Colonic mucosa (tissue), 4 donors: ENCODE measurements at regions not wholly inside any gene's neighbourhood (a gene's known extent, or its start where the extent isn't known, plus 50 kb on each side); places are given as distances from the start of the nearest gene placed in this dataset.

ENCODE experiments used
- DNase-seq: peaks from one replicate; pipeline ENCODE4 v3.0.0-alpha.2; 2020
- H3K27ac ChIP-seq: fragments of 200-600 bp; one replicate; pipeline ENCODE4 v1.8.0; 2021
- H3K27me3 ChIP-seq: fragments of 200-600 bp; one replicate; pipeline ENCODE4 v1.8.0; 2021
- H3K36me3 ChIP-seq: fragments of 200-600 bp; one replicate; pipeline ENCODE4 v1.8.0; 2021
- H3K4me1 ChIP-seq: fragments of 200-600 bp; one replicate; pipeline ENCODE4 v1.8.0; 2021; ENCODE audit warnings: mild to moderate bottlenecking
- H3K4me3 ChIP-seq: fragments of 200-600 bp; one replicate; pipeline ENCODE4 v1.8.0; 2021
- H3K9ac ChIP-seq, 2 donors: one replicate each; pipeline ENCODE4 v1.7.0; 2013; ENCODE audit warnings: control low read depth in 2 of 2, low read depth in 2 of 2, low read length in 2 of 2
- H3K9me3 ChIP-seq: fragments of 200-600 bp; one replicate; pipeline ENCODE4 v1.8.0; 2021
- intact Hi-C: fragments of 100-400 bp; cut with DNase I; formaldehyde crosslinking; loops from one replicate; pipeline ENCODE4 v1.14.1; 2022
- TF ChIP-seq, protein P1 (sequence below): fragments of 200-600 bp; IDR thresholded peaks from one replicate; pipeline ENCODE4 v1.8.0; 2022; ENCODE audit warnings: antibody characterized with exemption, mild to moderate bottlenecking
- donor health status: healthy.
- donor health status: DM: no; HTN: no; CAD: no.
- donor health status: DM: no; HTN: no; CAD: no.

DNA sequence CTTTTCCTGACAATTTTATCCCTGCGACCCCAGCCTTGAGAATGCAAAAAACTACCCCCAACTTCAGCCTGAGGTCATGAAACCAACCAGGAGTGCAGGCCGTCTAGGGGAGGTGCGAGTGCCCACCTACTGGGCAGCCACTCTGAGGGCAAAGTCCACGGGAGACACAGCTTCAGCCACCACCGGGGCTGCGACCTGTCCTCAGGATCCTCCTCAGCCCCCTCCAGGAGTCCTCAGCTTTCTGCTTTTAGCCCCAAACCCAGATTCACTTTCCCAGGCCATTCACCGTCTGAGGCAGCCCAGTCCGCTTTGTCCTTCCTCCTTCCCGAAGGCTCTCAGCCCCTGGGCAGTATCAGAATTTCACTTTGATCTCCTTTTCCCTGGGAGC, 210.2 kb upstream of the TNP1 start:
- no peak overlapping the region for H3K27ac ChIP-seq
- intact Hi-C loops = no loop called here
- H3K9me3 ChIP-seq = no peaks in the 10 kb centered on the region
- H3K27me3 ChIP-seq = no peaks in the 10 kb centered on the region
- TF ChIP-seq, protein P1, sequence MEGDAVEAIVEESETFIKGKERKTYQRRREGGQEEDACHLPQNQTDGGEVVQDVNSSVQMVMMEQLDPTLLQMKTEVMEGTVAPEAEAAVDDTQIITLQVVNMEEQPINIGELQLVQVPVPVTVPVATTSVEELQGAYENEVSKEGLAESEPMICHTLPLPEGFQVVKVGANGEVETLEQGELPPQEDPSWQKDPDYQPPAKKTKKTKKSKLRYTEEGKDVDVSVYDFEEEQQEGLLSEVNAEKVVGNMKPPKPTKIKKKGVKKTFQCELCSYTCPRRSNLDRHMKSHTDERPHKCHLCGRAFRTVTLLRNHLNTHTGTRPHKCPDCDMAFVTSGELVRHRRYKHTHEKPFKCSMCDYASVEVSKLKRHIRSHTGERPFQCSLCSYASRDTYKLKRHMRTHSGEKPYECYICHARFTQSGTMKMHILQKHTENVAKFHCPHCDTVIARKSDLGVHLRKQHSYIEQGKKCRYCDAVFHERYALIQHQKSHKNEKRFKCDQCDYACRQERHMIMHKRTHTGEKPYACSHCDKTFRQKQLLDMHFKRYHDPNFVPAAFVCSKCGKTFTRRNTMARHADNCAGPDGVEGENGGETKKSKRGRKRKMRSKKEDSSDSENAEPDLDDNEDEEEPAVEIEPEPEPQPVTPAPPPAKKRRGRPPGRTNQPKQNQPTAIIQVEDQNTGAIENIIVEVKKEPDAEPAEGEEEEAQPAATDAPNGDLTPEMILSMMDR = no peak
- no peak for DNase-seq
- no peaks in the 10 kb centered on the region for H3K4me1 ChIP-seq
- H3K36me3 ChIP-seq = no peaks in the 10 kb centered on the region
- no peak overlapping the region for H3K4me3 ChIP-seq
- no peak overlapping the region for H3K9ac ChIP-seq

GRCh38 chr2:217069263-217070042, 209.6 kb upstream of the TNP1 start:
- Histone ChIP-seq H3K4me3 (no peak overlapping the region), H3K27me3 (no peaks in the 10 kb centered on the region), H3K9ac (no peak overlapping the region), H3K36me3 (no peaks in the 10 kb centered on the region), H3K4me1 (no peaks in the 10 kb centered on the region), H3K27ac (no peak overlapping the region), H3K9me3 (no peaks in the 10 kb centered on the region)
- TF ChIP-seq, protein P1 = no peak
- no peak for DNase-seq
- intact Hi-C loops = no loop called here

GRCh38 chr2:217068677-217069250, 208.9 kb upstream of the TNP1 start:
- no peak for DNase-seq
- H3K27me3 ChIP-seq = no peaks in the 10 kb centered on the region
- H3K4me1 ChIP-seq = no peaks in the 10 kb centered on the region
- no peaks in the 10 kb centered on the region for H3K36me3 ChIP-seq
- H3K9ac ChIP-seq = no peak overlapping the region
- TF ChIP-seq, protein P1 = no peak
- intact Hi-C loops = no loop called here
- no peaks in the 10 kb centered on the region for H3K9me3 ChIP-seq
- H3K4me3 ChIP-seq = no peak overlapping the region
- H3K27ac ChIP-seq = no peak overlapping the region

GRCh38 chr2:217067787-217068186, 207.9 kb upstream of the TNP1 start:
- no peak overlapping the region for H3K4me3 ChIP-seq
- no peaks in the 10 kb centered on the region for H3K9me3 ChIP-seq
- no peaks in the 10 kb centered on the region for H3K27me3 ChIP-seq
- TF ChIP-seq, protein P1 = no peak
- no peak overlapping the region for H3K27ac ChIP-seq
- DNase-seq = no peak
- no peaks in the 10 kb centered on the region for H3K36me3 ChIP-seq
- no peaks in the 10 kb centered on the region for H3K4me1 ChIP-seq
- H3K9ac ChIP-seq = no peak overlapping the region
- intact Hi-C loops = no loop called here

DNA sequence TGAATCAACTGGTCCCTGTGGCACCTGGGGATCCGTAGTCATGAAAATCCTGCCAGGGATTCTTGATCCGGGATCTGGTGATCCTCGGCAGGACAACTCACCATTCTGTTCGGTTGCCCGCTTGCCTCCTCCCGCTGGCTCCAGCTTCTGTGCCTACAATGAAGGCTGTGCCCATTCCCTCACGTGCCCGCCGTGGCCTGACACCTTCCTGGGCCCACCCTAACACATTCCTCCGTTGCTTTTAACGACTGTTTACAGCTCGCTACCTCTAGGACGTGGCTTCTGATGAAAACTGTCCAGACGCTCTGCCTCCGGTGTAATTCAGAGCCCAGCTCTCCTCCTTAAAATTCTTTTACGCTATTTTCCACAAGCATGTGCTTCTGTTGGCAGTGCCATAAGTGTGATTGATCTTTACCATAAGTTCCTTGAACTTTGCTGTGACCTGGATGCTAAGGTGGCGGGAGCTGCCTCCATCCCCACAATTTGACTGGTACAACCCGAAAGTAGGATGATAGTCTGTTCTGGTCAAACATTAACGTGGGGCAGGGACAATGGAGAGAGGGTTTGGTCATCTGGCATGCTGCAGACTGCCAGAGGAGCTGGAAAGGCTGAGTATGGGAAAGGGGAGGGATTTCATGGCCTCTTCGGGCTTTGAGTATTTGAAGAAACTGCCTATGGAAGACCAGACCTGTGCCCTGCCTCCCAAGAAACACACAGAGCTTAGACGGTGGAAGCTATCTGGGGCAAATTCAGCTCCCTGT, 206.8 kb upstream of the TNP1 start:
- TF ChIP-seq, protein P1 = no peak

More for the DNA sequence above, 206.8 kb upstream of the TNP1 start:
- Histone ChIP-seq H3K4me3 (no peak overlapping the region), H3K36me3 (no peaks in the 10 kb centered on the region), H3K9ac (no peak overlapping the region), H3K4me1 (no peaks in the 10 kb centered on the region), H3K27ac (peak overlapping the region; percentile 26), H3K9me3 (no peaks in the 10 kb centered on the region), H3K27me3 (no peaks in the 10 kb centered on the region)
- no peak for DNase-seq
- intact Hi-C loops = no loop called here
